Sigmoid colon (tissue), 4 donors: ENCODE measurements at regions not wholly inside any gene's neighbourhood (a gene's known extent, or its start where the extent isn't known, plus 50 kb on each side); places are given as distances from the start of the nearest gene placed in this dataset.

Experiments
- EP300 ChIP-seq, 4 donors: sonication (generic); formaldehyde crosslinking; IDR thresholded peaks; one replicate each; pipeline ENCODE4 v1.6.1; 2017; ENCODE audit warnings: antibody characterized with exemption in 4 of 4
- POLR2A ChIP-seq, 2 donors: fragments of 450-650 bp; IDR thresholded peaks; one replicate each; pipeline ENCODE4 v1.6.1; 2016; ENCODE audit warnings: antibody characterized with exemption in 2 of 2, mild to moderate bottlenecking in 2 of 2, moderate library complexity in 2 of 2
- POLR2AphosphoS5 ChIP-seq, 4 donors: sonication (generic); formaldehyde crosslinking; IDR thresholded peaks; one replicate each; pipeline ENCODE4 v1.6.1; 2017; ENCODE audit warnings: antibody characterized with exemption in 4 of 4
- TF ChIP-seq, protein P1 (sequence below), 4 experiments: fragments of 450-650 bp in 3 of 4; fragments of 200-600 bp in 1 of 4; IDR thresholded peaks; one replicate each; pipeline ENCODE4 v1.5.1; 2016 to 2019; ENCODE audit warnings: antibody characterized with exemption in 4 of 4, mild to moderate bottlenecking in 3 of 4, moderate library complexity in 2 of 4

DNA sequence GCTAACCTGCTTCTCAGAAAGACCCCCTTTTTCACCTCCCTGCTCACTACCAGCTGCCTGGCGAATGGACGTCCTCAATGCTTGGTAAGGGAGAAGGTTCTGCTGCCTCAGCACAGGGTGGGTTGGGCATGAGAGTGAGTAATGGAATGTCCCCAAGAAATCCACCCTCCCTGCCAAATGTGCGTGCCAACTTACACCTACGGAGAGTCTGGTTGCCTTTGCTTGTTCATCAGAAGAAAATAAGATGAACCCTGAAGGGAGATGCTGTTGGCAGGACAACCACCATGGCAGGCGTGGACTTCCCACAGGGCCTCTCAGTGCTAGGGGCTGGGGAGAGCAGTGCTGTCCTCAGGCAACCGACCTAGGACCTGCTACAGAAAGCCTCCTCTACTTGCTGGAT lies 106.0 kb downstream of the XCL2 start:
- TF ChIP-seq, protein P1, sequence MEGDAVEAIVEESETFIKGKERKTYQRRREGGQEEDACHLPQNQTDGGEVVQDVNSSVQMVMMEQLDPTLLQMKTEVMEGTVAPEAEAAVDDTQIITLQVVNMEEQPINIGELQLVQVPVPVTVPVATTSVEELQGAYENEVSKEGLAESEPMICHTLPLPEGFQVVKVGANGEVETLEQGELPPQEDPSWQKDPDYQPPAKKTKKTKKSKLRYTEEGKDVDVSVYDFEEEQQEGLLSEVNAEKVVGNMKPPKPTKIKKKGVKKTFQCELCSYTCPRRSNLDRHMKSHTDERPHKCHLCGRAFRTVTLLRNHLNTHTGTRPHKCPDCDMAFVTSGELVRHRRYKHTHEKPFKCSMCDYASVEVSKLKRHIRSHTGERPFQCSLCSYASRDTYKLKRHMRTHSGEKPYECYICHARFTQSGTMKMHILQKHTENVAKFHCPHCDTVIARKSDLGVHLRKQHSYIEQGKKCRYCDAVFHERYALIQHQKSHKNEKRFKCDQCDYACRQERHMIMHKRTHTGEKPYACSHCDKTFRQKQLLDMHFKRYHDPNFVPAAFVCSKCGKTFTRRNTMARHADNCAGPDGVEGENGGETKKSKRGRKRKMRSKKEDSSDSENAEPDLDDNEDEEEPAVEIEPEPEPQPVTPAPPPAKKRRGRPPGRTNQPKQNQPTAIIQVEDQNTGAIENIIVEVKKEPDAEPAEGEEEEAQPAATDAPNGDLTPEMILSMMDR (IDR thresholded peaks at IDR 0.05), result no peak
- TF ChIP-seq POLR2A (IDR thresholded peaks at IDR 0.05) (no peak), POLR2AphosphoS5 (IDR thresholded peaks at IDR 0.05) (no peak), EP300 (IDR thresholded peaks at IDR 0.05) (no peak)
